ENCODE measurements at regions not wholly inside any gene's neighbourhood (a gene's known extent, or its start where the extent isn't known, plus 50 kb on each side); places are given as distances from the start of the nearest gene placed in this dataset.

DNA sequence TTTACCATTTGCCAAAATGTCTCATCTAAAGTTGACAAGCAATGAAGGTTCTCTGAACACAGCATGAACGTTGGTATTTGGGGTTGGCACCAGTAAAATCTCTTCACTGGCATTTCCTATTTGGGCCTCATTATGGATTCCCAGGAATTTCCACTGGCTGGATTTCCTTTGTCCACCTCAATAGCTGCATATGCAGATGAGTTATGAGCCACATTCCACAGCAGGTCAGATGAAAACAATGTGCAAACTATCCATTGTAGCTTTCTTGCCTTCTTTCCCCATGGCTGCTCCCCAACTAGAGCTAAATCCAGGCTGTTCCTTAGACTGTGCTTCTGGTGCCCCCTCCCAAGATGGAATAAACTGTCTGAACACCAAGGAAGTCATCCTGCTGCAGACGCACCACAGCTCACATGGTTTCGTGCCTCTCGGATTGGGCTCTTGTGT is 168.1 kb upstream of the FGGY start:
- TF ChIP-seq MAZ (CRISPR knock-in tag; conservative IDR thresholded peaks at IDR 0.05 in 1 of 2, IDR thresholded peaks at IDR 0.05 in 1 of 2), result no peak
- no peak for TF ChIP-seq TBL1XR1 (IDR thresholded peaks at IDR 0.05; ENCODE audit: low read length in 2 of 2)
- no peak for TF ChIP-seq POLR2A (conservative IDR thresholded peaks at IDR 0.05)
- TF ChIP-seq CBFA2T3 (IDR thresholded peaks at IDR 0.05), result no peak
- no peak for TF ChIP-seq CHD1 (IDR thresholded peaks at IDR 0.05; ENCODE audit: low read length)
- TF ChIP-seq POLR2AphosphoS5 (IDR thresholded peaks at IDR 0.05; ENCODE audit: control insufficient read depth, insufficient read depth, low read depth, low read length), result no peak
- TF ChIP-seq ZNF740 (CRISPR knock-in tag; IDR thresholded peaks at IDR 0.05), result no peak
- TF ChIP-seq ZNF740 (tag; IDR thresholded peaks at IDR 0.05), result no peak
- TF ChIP-seq EP300 (IDR thresholded peaks at IDR 0.05; ENCODE audit: low read length), result no peak
- TF ChIP-seq RBBP5 (IDR thresholded peaks at IDR 0.05; ENCODE audit: borderline replicate concordance, insufficient read depth, low read length, poor library complexity, severe bottlenecking), result no peak
- no peak for TF ChIP-seq ZBTB2 (IDR thresholded peaks at IDR 0.05)
